ENCODE measurements at regions not wholly inside any gene's neighbourhood (a gene's known extent, or its start where the extent isn't known, plus 50 kb on each side); places are given as distances from the start of the nearest gene placed in this dataset.

GRCh38 chr4:112823156-112823555 lies 186.2 kb downstream of the LARP7 start:
- TF ChIP-seq CTCF (IDR thresholded peaks at IDR 0.05): no peak
- TF ChIP-seq EP300 (IDR thresholded peaks at IDR 0.05): no peak

Measured in gastroesophageal sphincter (tissue), 3 donors.